ENCODE measurements at regions not wholly inside any gene's neighbourhood (a gene's known extent, or its start where the extent isn't known, plus 50 kb on each side); places are given as distances from the start of the nearest gene placed in this dataset.

GRCh38 chr22:48320048-48320682, 1507.5 kb downstream of the BRD1 start:
- no peak overlapping the region for H2AFZ ChIP-seq (ENCODE audit: low read length)
- no peak overlapping the region for H3K9ac ChIP-seq (ENCODE audit: low read length)
- H3K9me2 ChIP-seq (replicated peaks; ENCODE audit: low read length): no peaks in the 10 kb centered on the region
- no peak for DNase-seq
- ATAC-seq: no peak
- H3K27me3 ChIP-seq (ENCODE audit: low read length): no peaks in the 10 kb centered on the region
- H3K4me2 ChIP-seq (ENCODE audit: low read length): no peak overlapping the region
- H3F3A ChIP-seq (ENCODE audit: low read length, unreplicated experiment): no peaks in the 10 kb centered on the region
- ChIA-PET CTCF (no interaction called here), POLR2A (ENCODE audit: unreplicated experiment) (no interaction called here)
- H4K20me1 ChIP-seq (ENCODE audit: low read length): no peaks in the 10 kb centered on the region
- no peak overlapping the region for H3K4me3 ChIP-seq (ENCODE audit: low read length)
- TF ChIP-seq EZH2phosphoT487 (IDR thresholded peaks at IDR 0.05; ENCODE audit: borderline replicate concordance, low read length) (no peak), EZH2 (IDR thresholded peaks at IDR 0.05; ENCODE audit: low read length, unreplicated experiment) (no peak)
- TF ChIP-seq, protein P1, sequence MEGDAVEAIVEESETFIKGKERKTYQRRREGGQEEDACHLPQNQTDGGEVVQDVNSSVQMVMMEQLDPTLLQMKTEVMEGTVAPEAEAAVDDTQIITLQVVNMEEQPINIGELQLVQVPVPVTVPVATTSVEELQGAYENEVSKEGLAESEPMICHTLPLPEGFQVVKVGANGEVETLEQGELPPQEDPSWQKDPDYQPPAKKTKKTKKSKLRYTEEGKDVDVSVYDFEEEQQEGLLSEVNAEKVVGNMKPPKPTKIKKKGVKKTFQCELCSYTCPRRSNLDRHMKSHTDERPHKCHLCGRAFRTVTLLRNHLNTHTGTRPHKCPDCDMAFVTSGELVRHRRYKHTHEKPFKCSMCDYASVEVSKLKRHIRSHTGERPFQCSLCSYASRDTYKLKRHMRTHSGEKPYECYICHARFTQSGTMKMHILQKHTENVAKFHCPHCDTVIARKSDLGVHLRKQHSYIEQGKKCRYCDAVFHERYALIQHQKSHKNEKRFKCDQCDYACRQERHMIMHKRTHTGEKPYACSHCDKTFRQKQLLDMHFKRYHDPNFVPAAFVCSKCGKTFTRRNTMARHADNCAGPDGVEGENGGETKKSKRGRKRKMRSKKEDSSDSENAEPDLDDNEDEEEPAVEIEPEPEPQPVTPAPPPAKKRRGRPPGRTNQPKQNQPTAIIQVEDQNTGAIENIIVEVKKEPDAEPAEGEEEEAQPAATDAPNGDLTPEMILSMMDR (conservative IDR thresholded peaks at IDR 0.05; ENCODE audit: low read depth, low read length): no peak
- BruUV-seq (replicated peaks): no TSS peak
- no peaks in the 10 kb centered on the region for H3K9me3 ChIP-seq (ENCODE audit: low read length)
- H3K36me3 ChIP-seq (ENCODE audit: low read depth, low read length): no peaks in the 10 kb centered on the region
- no peaks in the 10 kb centered on the region for H3K4me1 ChIP-seq (ENCODE audit: insufficient read depth, low read length)
- intact Hi-C loops (cut with micrococcal nuclease): no loop called here
- no peaks in the 10 kb centered on the region for H3K79me2 ChIP-seq (ENCODE audit: low read length)
- H3K27ac ChIP-seq (ENCODE audit: low read length): no peak overlapping the region

GRCh38 chr22:48319321-48320047, 1508.2 kb downstream of the BRD1 start:
- H3K4me3 ChIP-seq (ENCODE audit: low read length): no peak overlapping the region
- H3K79me2 ChIP-seq (ENCODE audit: low read length): no peaks in the 10 kb centered on the region
- ATAC-seq: no peak
- TF ChIP-seq, protein P1 (conservative IDR thresholded peaks at IDR 0.05; ENCODE audit: low read depth, low read length): no peak
- TF ChIP-seq EZH2phosphoT487 (IDR thresholded peaks at IDR 0.05; ENCODE audit: borderline replicate concordance, low read length) (no peak), EZH2 (IDR thresholded peaks at IDR 0.05; ENCODE audit: low read length, unreplicated experiment) (no peak)
- no peak overlapping the region for H3K9ac ChIP-seq (ENCODE audit: low read length)
- no peaks in the 10 kb centered on the region for H3K9me2 ChIP-seq (replicated peaks; ENCODE audit: low read length)
- no peaks in the 10 kb centered on the region for H3K4me1 ChIP-seq (ENCODE audit: insufficient read depth, low read length)
- no peaks in the 10 kb centered on the region for H3F3A ChIP-seq (ENCODE audit: low read length, unreplicated experiment)
- no TSS peak for BruUV-seq (replicated peaks)
- H3K9me3 ChIP-seq (ENCODE audit: low read length): no peaks in the 10 kb centered on the region
- intact Hi-C loops (cut with micrococcal nuclease): no loop called here
- DNase-seq: no peak
- no peak overlapping the region for H2AFZ ChIP-seq (ENCODE audit: low read length)
- CTCF ChIA-PET: no interaction called here
- POLR2A ChIA-PET (ENCODE audit: unreplicated experiment): no interaction called here
- no peak overlapping the region for H3K4me2 ChIP-seq (ENCODE audit: low read length)
- no peaks in the 10 kb centered on the region for H3K27me3 ChIP-seq (ENCODE audit: low read length)
- no peak overlapping the region for H3K27ac ChIP-seq (ENCODE audit: low read length)
- H3K36me3 ChIP-seq (ENCODE audit: low read depth, low read length): no peaks in the 10 kb centered on the region
- H4K20me1 ChIP-seq (ENCODE audit: low read length): no peaks in the 10 kb centered on the region

Measured in PC-3 (cell line).